ENCODE measurements at regions not wholly inside any gene's neighbourhood (a gene's known extent, or its start where the extent isn't known, plus 50 kb on each side); places are given as distances from the start of the nearest gene placed in this dataset.
A peak's percentile ranks its signal among the peaks of the same experiment; 100 is the strongest.

GRCh38 chr14:58807191-58807590 lies 169.4 kb downstream of the DACT1 start:
- TF ChIP-seq CTCF (IDR thresholded peaks at IDR 0.05), result no peak
- TF ChIP-seq POLR2A (IDR thresholded peaks at IDR 0.05), result no peak
- ATAC-seq (no peak), DNase-seq (no peak)
- H3K27ac ChIP-seq, result no peak overlapping the region
- H3K27me3 ChIP-seq, result no peaks in the 10 kb centered on the region
- H3K4me1 ChIP-seq, result peaks cover 5% of the 10 kb centered on the region
- intact Hi-C loops (cut with DNase I), result no loop called here
- H3K9me3 ChIP-seq, result no peaks in the 10 kb centered on the region
- no peak overlapping the region for H3K4me3 ChIP-seq
- H3K36me3 ChIP-seq (replicated peaks in 1 of 2; ENCODE audit: insufficient read depth in 1 of 2, low read depth in 2 of 2), result no peaks in the 10 kb centered on the region

DNA sequence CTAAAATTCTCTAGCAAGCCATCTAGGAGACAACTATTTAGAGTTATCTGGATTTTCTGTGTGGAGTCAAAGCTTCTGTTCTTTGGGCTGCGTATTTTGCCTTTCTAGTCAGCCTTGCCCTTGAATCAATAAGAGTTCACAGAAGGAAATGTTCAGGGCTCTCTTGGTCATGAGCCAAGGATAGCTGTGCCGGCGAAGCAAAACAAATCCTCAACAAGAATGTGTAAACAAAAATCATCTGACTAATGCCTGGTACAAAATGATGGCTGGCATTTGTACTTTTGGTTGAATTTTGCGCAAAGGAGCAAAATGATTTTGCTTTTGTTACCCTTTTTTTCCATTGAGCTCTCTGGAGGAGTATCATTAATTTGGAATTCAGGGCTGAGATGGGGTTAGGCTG lies 171.1 kb downstream of the DACT1 start:
- intact Hi-C loops (cut with DNase I), result no loop called here
- no peaks in the 10 kb centered on the region for H3K36me3 ChIP-seq (replicated peaks in 1 of 2; ENCODE audit: insufficient read depth in 1 of 2, low read depth in 2 of 2)
- peaks cover 5% of the 10 kb centered on the region for H3K4me1 ChIP-seq
- TF ChIP-seq POLR2A (IDR thresholded peaks at IDR 0.05) (no peak), CTCF (IDR thresholded peaks at IDR 0.05) (no peak)
- WGBS, 2 donors, result 21 to 26% methylated on average over 4 of the region's 4 CpGs
- H3K4me3 ChIP-seq, result no peak overlapping the region
- no peaks in the 10 kb centered on the region for H3K27me3 ChIP-seq
- no peaks in the 10 kb centered on the region for H3K9me3 ChIP-seq
- DNase-seq (peak in 2 of 4 donors; percentile 30 to 45), ATAC-seq (no peak)
- no peak overlapping the region for H3K27ac ChIP-seq

- 57 to 70% methylated on average over 1 of the region's 1 CpG for WGBS, 2 donors
- Histone ChIP-seq H3K36me3 (replicated peaks in 1 of 2; ENCODE audit: insufficient read depth in 1 of 2, low read depth in 2 of 2) (no peaks in the 10 kb centered on the region), H3K4me1 (peaks cover 5% of the 10 kb centered on the region), H3K27me3 (no peaks in the 10 kb centered on the region), H3K9me3 (no peaks in the 10 kb centered on the region), H3K27ac (no peak overlapping the region), H3K4me3 (no peak overlapping the region)
- no peak for DNase-seq
- ATAC-seq, result no peak
- intact Hi-C loops (cut with DNase I), result no loop called here
- no peak for TF ChIP-seq CTCF (IDR thresholded peaks at IDR 0.05)
- TF ChIP-seq POLR2A (IDR thresholded peaks at IDR 0.05), result no peak
These were observed 171.8 kb downstream of the DACT1 start for GRCh38 chr14:58809520-58809919.

- Histone ChIP-seq H3K9me3 (no peaks in the 10 kb centered on the region), H3K36me3 (replicated peaks in 1 of 2; ENCODE audit: insufficient read depth in 1 of 2, low read depth in 2 of 2) (no peaks in the 10 kb centered on the region), H3K27me3 (no peaks in the 10 kb centered on the region), H3K4me3 (no peak overlapping the region), H3K4me1 (peaks cover 11% of the 10 kb centered on the region), H3K27ac (no peak overlapping the region)
- DNase-seq (no peak), ATAC-seq (no peak)
- intact Hi-C loops (cut with DNase I), result no loop called here
- 54 to 62% methylated on average over 3 of the region's 3 CpGs for WGBS, 2 donors
- no peak for TF ChIP-seq CTCF (IDR thresholded peaks at IDR 0.05)
- no peak for TF ChIP-seq POLR2A (IDR thresholded peaks at IDR 0.05)
These were observed 174.5 kb downstream of the DACT1 start for GRCh38 chr14:58812050-58812910.

DNA sequence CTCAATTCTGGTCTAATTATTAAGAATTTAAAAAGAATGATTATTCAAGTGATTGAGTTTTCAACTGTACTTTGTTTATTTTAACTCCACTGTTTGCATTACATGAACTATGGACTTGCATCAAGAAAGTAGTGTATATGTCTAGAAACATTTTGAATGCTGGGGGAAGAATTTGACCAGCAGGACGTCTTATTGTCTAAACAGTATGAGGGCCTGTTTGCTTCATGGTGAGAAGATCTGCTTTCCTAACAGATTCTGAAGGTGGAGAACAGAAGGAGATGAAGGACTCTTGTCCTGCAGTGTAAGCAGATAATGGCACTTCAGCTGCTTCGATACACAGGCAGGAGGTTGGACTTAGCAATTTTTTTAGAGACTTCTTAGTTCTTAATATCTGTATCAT lies 176.0 kb downstream of the DACT1 start:
- ATAC-seq (no peak), DNase-seq (no peak)
- no peak overlapping the region for H3K4me3 ChIP-seq
- no peak for TF ChIP-seq CTCF (IDR thresholded peaks at IDR 0.05)
- TF ChIP-seq POLR2A (IDR thresholded peaks at IDR 0.05), result no peak
- H3K36me3 ChIP-seq (replicated peaks in 1 of 2; ENCODE audit: insufficient read depth in 1 of 2, low read depth in 2 of 2), result no peaks in the 10 kb centered on the region
- H3K4me1 ChIP-seq, result peaks cover 9% of the 10 kb centered on the region
- H3K9me3 ChIP-seq, result no peaks in the 10 kb centered on the region
- no peaks in the 10 kb centered on the region for H3K27me3 ChIP-seq
- no peak overlapping the region for H3K27ac ChIP-seq
- WGBS, 2 donors, result 66 to 76% methylated on average over 2 of the region's 2 CpGs
- intact Hi-C loops (cut with DNase I), result no loop called here
